ENCODE measurements at regions not wholly inside any gene's neighbourhood (a gene's known extent, or its start where the extent isn't known, plus 50 kb on each side); places are given as distances from the start of the nearest gene placed in this dataset.

DNA sequence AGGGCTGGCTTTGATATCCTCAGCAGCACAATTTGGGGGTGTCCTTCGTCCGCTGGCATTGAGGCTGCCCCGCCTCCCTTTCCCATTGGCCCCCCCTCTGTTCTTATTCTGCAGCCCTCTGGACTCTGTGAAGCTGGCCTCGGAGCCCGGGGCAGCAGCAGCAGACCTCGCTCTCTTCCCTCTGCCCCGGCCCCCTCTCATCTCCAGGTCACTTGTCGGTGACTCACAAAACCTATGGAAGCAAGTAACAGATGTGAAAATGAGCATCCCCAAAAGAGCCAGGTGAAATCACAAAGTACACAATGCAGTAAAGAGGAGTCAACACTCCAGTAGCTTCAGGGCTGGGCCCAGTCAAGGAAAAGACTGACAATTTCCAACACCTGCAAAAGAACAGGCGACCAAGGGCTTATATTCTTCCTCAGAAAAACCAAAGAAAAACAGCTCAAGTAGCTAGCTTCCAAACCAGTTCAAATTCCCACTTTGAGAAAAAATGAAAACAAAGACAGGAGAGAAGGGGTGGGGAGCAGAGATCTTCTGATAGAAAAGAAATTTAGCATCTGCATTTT lies 97.5 kb downstream of the ZNF608 start (continued):
- TF ChIP-seq, protein P1, sequence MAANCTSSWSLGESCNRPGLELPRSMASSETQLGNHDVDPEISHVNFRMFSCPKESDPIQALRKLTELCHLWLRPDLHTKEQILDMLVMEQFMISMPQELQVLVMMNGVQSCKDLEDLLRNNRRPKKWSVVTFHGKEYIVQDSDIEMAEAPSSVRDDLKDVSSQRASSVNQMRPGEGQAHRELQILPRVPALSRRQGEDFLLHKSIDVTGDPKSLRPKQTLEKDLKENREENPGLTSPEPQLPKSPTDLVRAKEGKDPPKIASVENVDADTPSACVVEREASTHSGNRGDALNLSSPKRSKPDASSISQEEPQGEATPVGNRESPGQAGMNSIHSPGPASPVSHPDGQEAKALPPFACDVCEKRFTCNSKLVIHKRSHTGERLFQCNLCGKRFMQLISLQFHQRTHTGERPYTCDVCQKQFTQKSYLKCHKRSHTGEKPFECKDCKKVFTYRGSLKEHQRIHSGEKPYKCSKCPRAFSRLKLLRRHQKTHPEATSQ (CRISPR knock-in tag; IDR thresholded peaks at IDR 0.05; ENCODE audit: borderline replicate concordance), result no peak

DNA sequence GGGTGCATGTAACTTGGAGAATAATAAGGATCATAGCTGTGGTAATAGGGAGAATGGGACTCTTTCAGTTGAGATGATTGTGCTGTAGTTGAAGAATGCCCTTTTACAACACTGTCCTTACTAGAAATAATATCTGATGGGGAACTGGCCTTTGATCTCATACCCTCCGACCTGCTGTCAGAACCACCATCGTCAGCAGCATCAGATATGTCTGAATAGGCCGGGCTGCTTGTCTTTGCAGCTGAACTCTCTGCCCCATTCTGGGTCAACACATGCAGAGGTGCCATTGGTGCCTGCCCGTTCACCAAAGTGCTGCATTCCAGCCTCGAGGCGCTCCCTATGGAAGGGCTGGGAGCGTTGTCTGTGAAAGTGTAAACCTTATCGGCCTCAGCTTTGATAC lies 99.1 kb downstream of the ZNF608 start:
- WGBS (ENCODE audit: low lambda C conversion rate), result 57% methylated on average over 5 of the region's 8 CpGs
- TF ChIP-seq ZNF12 (CRISPR knock-in tag; IDR thresholded peaks at IDR 0.05) (peak; percentile 91), PITX1 (CRISPR knock-in tag; IDR thresholded peaks at IDR 0.05) (no peak)

DNA sequence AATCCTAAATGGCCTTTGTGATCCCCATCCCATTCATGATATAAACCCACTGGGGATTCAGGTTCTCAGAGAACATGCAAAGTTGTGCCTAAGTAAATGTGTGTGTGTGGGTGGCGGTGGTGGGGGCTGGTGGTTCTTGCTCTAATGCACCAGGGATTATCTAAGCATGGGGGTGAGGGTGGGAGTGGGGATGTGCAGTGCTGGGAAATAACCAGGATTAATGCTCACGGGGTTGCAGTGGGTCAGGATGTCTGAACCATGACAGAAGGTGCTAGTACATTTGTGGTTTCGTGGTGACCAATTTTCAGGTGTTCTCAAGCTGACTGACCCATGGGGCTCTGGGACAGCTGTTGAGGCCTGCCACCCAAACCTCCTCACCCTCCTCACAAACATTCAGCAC lies 101.0 kb downstream of the ZNF608 start:
- 88% methylated on average over 3 of the region's 3 CpGs for WGBS (ENCODE audit: low lambda C conversion rate)
- Histone ChIP-seq H3K79me2 (ENCODE audit: insufficient read depth, low read length) (no peaks in the 10 kb centered on the region), H3K27ac (ENCODE audit: extremely low read length, insufficient read depth, low read length) (no peak overlapping the region), H2AFZ (ENCODE audit: low read length) (no peak overlapping the region), H3K27me3 (ENCODE audit: control insufficient read depth in 1 of 2, insufficient read depth in 2 of 2, low read length in 2 of 2) (no peaks in the 10 kb centered on the region), H3K9ac (ENCODE audit: insufficient read depth, low read depth, low read length) (no peak overlapping the region), H3K4me1 (ENCODE audit: insufficient read depth, low read length) (peaks cover 68% of the 10 kb centered on the region), H4K20me1 (ENCODE audit: insufficient read depth, low read length) (no peaks in the 10 kb centered on the region), H3K4me3 (replicated peaks in 1 of 3; ENCODE audit: insufficient read depth in 1 of 3, low read depth in 2 of 3, low read length in 3 of 3) (no peak overlapping the region), H3K9me3 (ENCODE audit: low read length) (no peaks in the 10 kb centered on the region), H3K4me2 (ENCODE audit: low read depth, low read length) (no peak overlapping the region), H3K36me3 (replicated peaks in 1 of 2; ENCODE audit: control insufficient read depth in 1 of 2, insufficient read depth in 2 of 2, low read length in 2 of 2) (no peaks in the 10 kb centered on the region)
- DNase-seq (ENCODE audit: low spot score) (no peak), ATAC-seq (no peak), FAIRE-seq (no peak)
- ChIA-PET CTCF (ENCODE audit: low intra/inter-chr PET ratio, low total read pairs) (no interaction called here), POLR2A (no interaction called here)
- in situ Hi-C loops (cut with HindIII; ENCODE audit: extremely low pct_ligation_motif_present, low pct_unique_long_range_greater_than_20kb), result no loop called here
- intact Hi-C loops (cut with micrococcal nuclease; ENCODE audit: unreplicated experiment), result no loop called here
- no TSS peak for BruUV-seq (replicated peaks)
- no peak for TF ChIP-seq FLYWCH1 (CRISPR knock-in tag; IDR thresholded peaks at IDR 0.05)
- no peak for TF ChIP-seq MTA1 (CRISPR knock-in tag; IDR thresholded peaks at IDR 0.05; ENCODE audit: borderline replicate concordance)
- no peak for TF ChIP-seq ZNF484 (CRISPR knock-in tag; IDR thresholded peaks at IDR 0.05; ENCODE audit: borderline replicate concordance, low read depth)
- no peak for TF ChIP-seq TOE1 (CRISPR knock-in tag; IDR thresholded peaks at IDR 0.05)
- TF ChIP-seq, protein P2, sequence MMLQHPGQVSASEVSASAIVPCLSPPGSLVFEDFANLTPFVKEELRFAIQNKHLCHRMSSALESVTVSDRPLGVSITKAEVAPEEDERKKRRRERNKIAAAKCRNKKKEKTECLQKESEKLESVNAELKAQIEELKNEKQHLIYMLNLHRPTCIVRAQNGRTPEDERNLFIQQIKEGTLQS (CRISPR knock-in tag; IDR thresholded peaks at IDR 0.05), result no peak
- TF ChIP-seq ZC3H4 (CRISPR knock-in tag; IDR thresholded peaks at IDR 0.05; ENCODE audit: borderline replicate concordance), result no peak
- no peak for TF ChIP-seq KDM5B (CRISPR knock-in tag; IDR thresholded peaks at IDR 0.05; ENCODE audit: borderline replicate concordance)
- TF ChIP-seq ZNF256 (CRISPR knock-in tag; conservative IDR thresholded peaks at IDR 0.05), result no peak

More for the DNA sequence above, 99.1 kb downstream of the ZNF608 start:
- Histone ChIP-seq H3K79me2 (ENCODE audit: insufficient read depth, low read length) (no peaks in the 10 kb centered on the region), H4K20me1 (ENCODE audit: insufficient read depth, low read length) (no peaks in the 10 kb centered on the region), H3K36me3 (replicated peaks in 1 of 2; ENCODE audit: control insufficient read depth in 1 of 2, insufficient read depth in 2 of 2, low read length in 2 of 2) (no peaks in the 10 kb centered on the region), H3K27ac (ENCODE audit: extremely low read length, insufficient read depth, low read length) (no peak overlapping the region), H3K27me3 (ENCODE audit: control insufficient read depth in 1 of 2, insufficient read depth in 2 of 2, low read length in 2 of 2) (no peaks in the 10 kb centered on the region), H3K9me3 (ENCODE audit: low read length) (no peaks in the 10 kb centered on the region), H3K4me2 (ENCODE audit: low read depth, low read length) (no peak overlapping the region), H3K4me3 (replicated peaks in 1 of 3; ENCODE audit: insufficient read depth in 1 of 3, low read depth in 2 of 3, low read length in 3 of 3) (no peak overlapping the region), H2AFZ (ENCODE audit: low read length) (no peak overlapping the region), H3K4me1 (ENCODE audit: insufficient read depth, low read length) (peaks cover 68% of the 10 kb centered on the region), H3K9ac (ENCODE audit: insufficient read depth, low read depth, low read length) (no peak overlapping the region)
- BruUV-seq (replicated peaks), result no TSS peak
- in situ Hi-C loops (cut with HindIII; ENCODE audit: extremely low pct_ligation_motif_present, low pct_unique_long_range_greater_than_20kb) (no loop called here), intact Hi-C loops (cut with micrococcal nuclease; ENCODE audit: unreplicated experiment) (no loop called here)
- FAIRE-seq (no peak), DNase-seq (ENCODE audit: low spot score) (no peak), ATAC-seq (no peak)
- ChIA-PET CTCF (ENCODE audit: low intra/inter-chr PET ratio, low total read pairs) (no interaction called here), POLR2A (interaction anchor here (1.2 to 1.6 kb wide), 2 partner anchors 8 to 18 kb away, joined by 3 to 5 read pairs; no protein-coding TSS in a partner anchor)
